Gastrocnemius medialis (tissue), 4 donors: ENCODE measurements at regions not wholly inside any gene's neighbourhood (a gene's known extent, or its start where the extent isn't known, plus 50 kb on each side); places are given as distances from the start of the nearest gene placed in this dataset.

Experiments
- ATAC-seq, 2 donors: fragments of 150-250 bp; one replicate each; pipeline ENCODE4 v1.9.1; 2016
- DNase-seq, 2 donors: peaks; one replicate each; pipeline ENCODE4 v3.0.0-alpha.2; 2019
- H3K27ac ChIP-seq, 4 donors: fragments of 200-600 bp; sonication (generic); 1 replicate in 1 of 4; 2 replicates in 3 of 4; pipeline ENCODE4 v1.5.1; 2016 to 2018; ENCODE audit warnings: mild to moderate bottlenecking in 2 of 4, moderate library complexity in 1 of 4
- H3K27me3 ChIP-seq, 3 donors: fragments of 200-600 bp; sonication (generic) in 2 of 3; 1 replicate in 1 of 3; 2 replicates in 2 of 3; pipeline versions ENCODE4 v1.5.1 to v1.6.0; 2016 to 2019; ENCODE audit warnings: mild to moderate bottlenecking in 1 of 3, moderate library complexity in 1 of 3
- H3K36me3 ChIP-seq, 2 donors: fragments of 200-600 bp; sonication (generic) in 1 of 2; one replicate each; pipeline ENCODE4 v1.5.1; 2017 to 2018
- H3K4me1 ChIP-seq, 2 donors: fragments of 200-600 bp; sonication (generic) in 1 of 2; one replicate each; pipeline ENCODE4 v1.5.1; 2016 to 2017; ENCODE audit warnings: mild to moderate bottlenecking in 2 of 2
- H3K4me3 ChIP-seq, 4 donors: fragments of 200-600 bp; sonication (generic) in 3 of 4; 1 replicate in 1 of 4; 2 replicates in 3 of 4; pipeline ENCODE4 v1.5.1; 2016 to 2019; ENCODE audit warnings: mild to moderate bottlenecking in 2 of 4
- H3K9me3 ChIP-seq, 3 donors: fragments of 200-600 bp; sonication (generic) in 2 of 3; 1 replicate in 1 of 3; 2 replicates in 2 of 3; pipeline ENCODE4 v1.5.1; 2016 to 2019
- POLR2A ChIP-seq, 2 donors: fragments of 450-650 bp; IDR thresholded peaks; one replicate each; pipeline ENCODE4 v1.6.1; 2017; ENCODE audit warnings: antibody characterized with exemption in 2 of 2, mild to moderate bottlenecking in 2 of 2, moderate library complexity in 2 of 2
- in situ Hi-C, 4 donors: fragments of 200-750 bp; cut with MboI; loops; one replicate each; pipeline versions ENCODE4 v1.15.0 to v1.8.0; 2017; ENCODE audit warnings: low sequenced_read_pairs in 4 of 4
- intact Hi-C: fragments of 100-400 bp; cut with DNase I; formaldehyde crosslinking; loops from one replicate; pipeline ENCODE4 v1.15.1; 2023; ENCODE audit warnings: low total_unique reads
- TF ChIP-seq, protein P1 (sequence below), 5 experiments: fragments of 450-650 bp in 3 of 5; fragments of 200-600 bp in 2 of 5; sonication (generic) in 2 of 5; IDR thresholded peaks in 4 of 5; conservative IDR thresholded peaks in 1 of 5; 1 replicate in 4 of 5; 2 replicates in 1 of 5; pipeline ENCODE4 v1.5.1; 2016 to 2019; ENCODE audit warnings: antibody characterized with exemption in 5 of 5, mild to moderate bottlenecking in 3 of 5, moderate library complexity in 3 of 5

DNA sequence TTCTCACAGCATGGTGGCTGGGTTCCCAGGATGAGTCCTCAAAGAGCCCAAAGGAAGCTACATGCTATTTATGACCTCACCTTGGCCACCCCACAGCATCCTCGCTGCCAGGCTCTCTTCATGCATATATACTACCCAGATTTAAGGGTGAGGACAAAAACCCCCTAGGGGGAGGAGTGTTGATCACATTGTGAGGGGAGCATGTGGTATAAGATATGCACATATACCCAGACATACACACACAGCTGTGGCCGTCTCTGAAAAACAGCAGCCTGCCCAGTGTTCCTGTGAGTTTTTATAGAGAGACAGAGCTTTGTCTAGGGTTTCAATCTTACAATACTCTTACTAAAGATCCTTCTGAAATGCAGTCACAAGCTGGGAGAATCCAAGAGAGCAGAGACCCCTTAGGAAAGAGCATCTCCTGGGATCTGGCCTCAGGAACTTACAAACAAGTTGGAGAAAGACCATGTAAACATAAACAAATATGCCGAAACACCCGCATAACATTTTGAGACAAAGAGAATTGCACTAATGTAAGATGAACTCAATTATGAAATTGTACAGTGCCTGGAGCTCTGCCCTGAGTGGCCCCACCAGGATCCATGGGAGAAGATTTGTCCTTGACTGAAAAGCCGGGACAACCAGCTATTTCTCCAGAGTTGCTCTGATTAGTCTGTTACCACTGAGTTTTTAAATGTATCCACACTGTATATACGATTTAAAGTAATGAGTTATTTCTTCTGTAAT is 146.4 kb downstream of the GADD45G start:
- Histone ChIP-seq H3K9me3 (no peaks in the 10 kb centered on the region), H3K27me3 (no peaks in the 10 kb centered on the region), H3K36me3 (no peaks in the 10 kb centered on the region), H3K4me3 (no peak overlapping the region), H3K27ac (no peak overlapping the region), H3K4me1 (peaks cover 2 to 9% of the 10 kb centered on the region in 2 donors)
- in situ Hi-C loops (no loop called here), intact Hi-C loops (loop anchor here (5.0 kb wide), 1 partner anchor 249 kb away; no protein-coding TSS in a partner anchor)
- DNase-seq = no peak
- no peak for ATAC-seq
- TF ChIP-seq, protein P1, sequence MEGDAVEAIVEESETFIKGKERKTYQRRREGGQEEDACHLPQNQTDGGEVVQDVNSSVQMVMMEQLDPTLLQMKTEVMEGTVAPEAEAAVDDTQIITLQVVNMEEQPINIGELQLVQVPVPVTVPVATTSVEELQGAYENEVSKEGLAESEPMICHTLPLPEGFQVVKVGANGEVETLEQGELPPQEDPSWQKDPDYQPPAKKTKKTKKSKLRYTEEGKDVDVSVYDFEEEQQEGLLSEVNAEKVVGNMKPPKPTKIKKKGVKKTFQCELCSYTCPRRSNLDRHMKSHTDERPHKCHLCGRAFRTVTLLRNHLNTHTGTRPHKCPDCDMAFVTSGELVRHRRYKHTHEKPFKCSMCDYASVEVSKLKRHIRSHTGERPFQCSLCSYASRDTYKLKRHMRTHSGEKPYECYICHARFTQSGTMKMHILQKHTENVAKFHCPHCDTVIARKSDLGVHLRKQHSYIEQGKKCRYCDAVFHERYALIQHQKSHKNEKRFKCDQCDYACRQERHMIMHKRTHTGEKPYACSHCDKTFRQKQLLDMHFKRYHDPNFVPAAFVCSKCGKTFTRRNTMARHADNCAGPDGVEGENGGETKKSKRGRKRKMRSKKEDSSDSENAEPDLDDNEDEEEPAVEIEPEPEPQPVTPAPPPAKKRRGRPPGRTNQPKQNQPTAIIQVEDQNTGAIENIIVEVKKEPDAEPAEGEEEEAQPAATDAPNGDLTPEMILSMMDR (IDR thresholded peaks at IDR 0.05 in 4 of 5, conservative IDR thresholded peaks at IDR 0.05 in 1 of 5) = no peak
- TF ChIP-seq POLR2A (IDR thresholded peaks at IDR 0.05) = no peak

DNA sequence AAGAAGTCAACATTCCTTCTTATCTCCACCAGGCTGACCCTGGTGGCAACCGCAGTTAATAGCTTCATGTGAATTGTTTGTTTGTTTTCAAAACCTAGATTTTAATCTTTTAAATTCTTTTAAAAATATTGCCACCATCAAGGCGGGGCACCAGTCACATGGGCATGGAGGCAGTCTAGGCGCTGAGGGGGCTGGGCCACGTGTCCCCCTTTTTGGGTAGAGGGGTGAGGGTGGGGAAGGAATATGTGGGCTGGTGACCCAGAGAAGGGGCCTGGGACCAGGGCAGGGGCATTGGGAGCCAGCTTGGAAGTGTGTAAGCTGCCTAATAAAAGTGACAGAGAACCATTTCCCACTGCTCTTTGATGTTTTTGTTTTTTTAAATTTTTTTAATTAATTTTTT is 147.3 kb downstream of the GADD45G start:
- Histone ChIP-seq H3K4me3 (no peak overlapping the region), H3K4me1 (peaks cover 2 to 18% of the 10 kb centered on the region in 2 donors), H3K9me3 (no peaks in the 10 kb centered on the region), H3K27ac (no peak overlapping the region), H3K36me3 (no peaks in the 10 kb centered on the region), H3K27me3 (no peaks in the 10 kb centered on the region)
- ATAC-seq (no peak), DNase-seq (no peak)
- intact Hi-C loops = loop anchor here (5.0 kb wide), 1 partner anchor 250 kb away; no protein-coding TSS in a partner anchor
- TF ChIP-seq POLR2A (IDR thresholded peaks at IDR 0.05) = no peak
- TF ChIP-seq, protein P1 (IDR thresholded peaks at IDR 0.05 in 4 of 5, conservative IDR thresholded peaks at IDR 0.05 in 1 of 5) = no peak
- in situ Hi-C loops = no loop called here

DNA sequence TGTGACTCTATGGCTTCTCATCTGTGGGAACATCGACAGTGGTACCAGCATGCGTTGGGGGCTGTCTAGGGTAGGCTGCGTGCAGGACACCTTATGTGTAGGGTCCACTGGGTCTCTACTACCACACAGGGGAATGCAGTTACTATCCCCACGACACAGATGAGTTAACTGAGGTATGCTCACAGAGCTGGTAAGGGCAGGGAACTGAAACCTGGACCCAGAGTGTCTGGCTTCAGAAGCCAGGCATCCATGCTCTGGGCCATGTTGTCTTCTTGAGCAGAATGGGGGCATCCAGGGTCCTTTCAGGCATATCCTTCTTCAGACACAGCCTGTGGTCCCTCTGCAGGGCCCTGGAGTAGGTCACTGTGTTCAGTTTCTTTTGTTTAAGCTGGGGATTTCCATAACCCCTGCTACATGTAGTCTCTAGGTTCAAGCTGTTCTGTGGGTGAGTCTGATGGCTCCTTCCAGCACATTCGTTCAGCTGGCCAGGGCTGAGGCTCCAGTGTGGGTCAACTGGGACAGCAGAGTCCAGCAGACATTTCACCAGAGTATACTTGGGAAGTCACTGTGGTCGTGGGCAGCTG is 148.8 kb downstream of the GADD45G start:
- no peak for TF ChIP-seq POLR2A (IDR thresholded peaks at IDR 0.05)
- TF ChIP-seq, protein P1 (IDR thresholded peaks at IDR 0.05 in 4 of 5, conservative IDR thresholded peaks at IDR 0.05 in 1 of 5) = no peak
- ATAC-seq (no peak), DNase-seq (no peak)
- Histone ChIP-seq H3K4me3 (no peak overlapping the region), H3K27ac (no peak overlapping the region), H3K36me3 (no peaks in the 10 kb centered on the region), H3K4me1 (peaks cover 0 to 20% of the 10 kb centered on the region in 2 donors), H3K27me3 (no peaks in the 10 kb centered on the region), H3K9me3 (no peaks in the 10 kb centered on the region)
- in situ Hi-C loops (no loop called here), intact Hi-C loops (loop anchor here (5.0 kb wide), 1 partner anchor 251 kb away; no protein-coding TSS in a partner anchor)

DNA sequence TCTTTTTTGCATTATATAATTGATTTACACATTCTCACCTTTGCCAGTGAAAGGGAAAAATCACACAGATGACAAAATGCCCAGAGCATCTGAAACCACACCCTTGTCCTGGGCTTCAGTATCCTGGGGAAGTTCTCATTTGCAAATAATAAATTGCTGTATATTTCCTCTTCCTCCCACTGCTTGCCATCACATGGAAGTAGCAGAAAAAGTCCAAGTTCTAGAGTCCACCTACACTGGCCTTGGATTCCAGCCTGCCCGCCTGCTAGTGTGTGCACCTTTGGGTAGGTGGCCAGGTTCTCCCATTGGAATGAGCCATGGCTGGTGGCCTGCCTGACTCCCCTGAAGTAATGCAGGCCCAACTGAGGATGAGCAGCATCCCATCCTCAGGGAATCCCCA is 149.4 kb downstream of the GADD45G start:
- TF ChIP-seq, protein P1 (IDR thresholded peaks at IDR 0.05 in 4 of 5, conservative IDR thresholded peaks at IDR 0.05 in 1 of 5) = no peak
- TF ChIP-seq POLR2A (IDR thresholded peaks at IDR 0.05) = no peak
- Histone ChIP-seq H3K9me3 (no peaks in the 10 kb centered on the region), H3K4me1 (peaks cover 0 to 20% of the 10 kb centered on the region in 2 donors), H3K27ac (no peak overlapping the region), H3K4me3 (no peak overlapping the region), H3K36me3 (no peaks in the 10 kb centered on the region), H3K27me3 (no peaks in the 10 kb centered on the region)
- no peak for DNase-seq
- no peak for ATAC-seq
- in situ Hi-C loops (no loop called here), intact Hi-C loops (loop anchor here (5.0 kb wide), 1 partner anchor 252 kb away; no protein-coding TSS in a partner anchor)
